HG02763 (cell line): ENCODE measurements at regions not wholly inside any gene's neighbourhood (a gene's known extent, or its start where the extent isn't known, plus 50 kb on each side); places are given as distances from the start of the nearest gene placed in this dataset.
"Not testable (repeated sequence)": the region's sequence is repeated elsewhere in the genome, so short reads cannot be mapped to it uniquely, and the experiment has no call there.

Experiments
- ATAC-seq: cut with Tn5 transposase; IDR thresholded peaks from one replicate; pipeline ENCODE4 v1.9.1; 2021; ENCODE audit warnings: mild to moderate bottlenecking, moderate library complexity; ENCODE audit not compliant: unreplicated experiment

DNA sequence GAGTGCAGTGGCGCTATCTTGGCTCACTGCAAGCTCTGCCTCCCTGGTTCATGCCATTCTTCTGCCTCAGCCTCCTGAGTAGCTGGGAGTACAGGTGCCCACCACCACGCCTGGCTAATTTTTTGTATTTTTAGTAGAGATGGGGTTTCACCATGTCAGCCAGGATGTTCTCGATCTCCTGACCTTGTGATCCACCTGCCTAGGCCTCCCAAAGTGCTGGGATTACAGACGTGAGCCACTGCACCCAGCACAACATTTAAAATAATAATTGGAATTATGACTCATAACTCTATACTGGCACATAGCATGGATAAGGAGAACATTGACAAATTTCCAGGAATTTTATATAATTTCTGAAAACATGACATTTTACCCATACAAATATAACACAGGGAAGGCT lies 54.2 kb downstream of the DBET start:
- not testable (repeated sequence) for ATAC-seq

- ATAC-seq: not testable (repeated sequence)
These were observed 54.1 kb upstream of the DUX4 start for GRCh38 chr4:190119474-190119873.

DNA sequence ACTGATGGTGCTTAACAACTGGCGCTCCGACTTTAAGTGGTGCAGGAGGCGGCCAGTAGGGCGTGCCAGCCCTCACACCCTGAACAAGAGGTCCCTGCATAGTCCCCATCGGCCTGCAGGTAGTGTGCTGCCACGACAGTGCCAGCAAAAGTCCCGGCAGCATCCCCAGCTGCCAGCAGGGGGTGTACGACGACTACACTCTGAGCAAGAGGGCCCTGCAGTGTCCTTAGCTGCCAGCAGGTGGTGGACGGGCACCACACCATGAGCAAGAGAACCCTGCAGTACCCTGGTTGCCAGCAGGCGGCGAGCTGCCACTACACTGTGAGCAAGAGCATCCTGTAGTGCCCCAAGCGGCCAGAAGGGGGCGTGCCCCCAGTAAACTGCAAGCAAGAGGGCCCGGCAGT lies 53.5 kb upstream of the DUX4 start:
- not testable (repeated sequence) for ATAC-seq

DNA sequence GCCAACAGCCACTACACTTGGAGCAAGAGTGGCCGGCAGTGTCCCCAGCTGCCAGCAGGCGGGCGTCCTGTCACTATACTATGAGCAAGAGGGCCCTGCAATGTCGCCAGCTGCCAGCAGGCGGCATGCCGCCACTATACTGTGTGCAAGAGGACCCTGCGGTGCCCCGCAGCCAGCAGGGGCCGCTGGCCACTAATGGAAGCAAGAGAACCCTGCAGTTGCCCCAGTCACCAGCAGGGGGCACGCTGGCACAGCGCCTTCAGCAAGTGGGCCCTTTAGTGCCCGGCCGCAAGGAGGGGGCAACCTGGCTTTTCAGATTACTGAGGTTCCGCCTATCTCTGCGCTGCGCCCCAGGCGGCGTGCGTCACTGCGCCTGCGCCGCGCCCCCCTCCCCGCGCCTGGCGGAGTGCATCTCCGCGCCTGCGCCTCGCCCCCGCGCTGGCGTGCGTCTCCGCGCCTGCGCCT lies 53.0 kb upstream of the DUX4 start:
- not testable (repeated sequence) for ATAC-seq

- ATAC-seq: not testable (repeated sequence)
These were observed 52.4 kb upstream of the DUX4 start for GRCh38 chr4:190121076-190121671.

DNA sequence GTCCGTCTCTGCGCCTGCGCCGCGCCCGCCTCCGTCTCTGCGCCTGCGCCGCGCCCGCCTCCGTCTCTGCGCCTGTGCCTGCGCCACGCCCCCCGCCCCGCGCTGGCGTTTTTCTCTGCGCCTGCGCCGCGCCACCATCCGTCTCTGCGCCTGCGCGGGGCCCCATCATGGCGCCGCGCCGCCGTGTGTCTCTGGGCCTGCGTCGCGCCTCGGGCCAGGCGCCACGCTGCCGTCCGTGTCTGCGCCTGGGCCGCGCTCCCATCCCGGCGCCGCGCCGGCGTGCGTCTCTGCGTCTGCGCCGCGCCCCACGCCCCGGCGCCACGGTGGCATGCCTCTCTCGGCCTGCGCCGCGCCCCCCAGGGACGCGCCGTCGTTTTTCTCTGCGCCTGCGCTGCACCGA lies 51.8 kb upstream of the DUX4 start:
- ATAC-seq: no peak

DNA sequence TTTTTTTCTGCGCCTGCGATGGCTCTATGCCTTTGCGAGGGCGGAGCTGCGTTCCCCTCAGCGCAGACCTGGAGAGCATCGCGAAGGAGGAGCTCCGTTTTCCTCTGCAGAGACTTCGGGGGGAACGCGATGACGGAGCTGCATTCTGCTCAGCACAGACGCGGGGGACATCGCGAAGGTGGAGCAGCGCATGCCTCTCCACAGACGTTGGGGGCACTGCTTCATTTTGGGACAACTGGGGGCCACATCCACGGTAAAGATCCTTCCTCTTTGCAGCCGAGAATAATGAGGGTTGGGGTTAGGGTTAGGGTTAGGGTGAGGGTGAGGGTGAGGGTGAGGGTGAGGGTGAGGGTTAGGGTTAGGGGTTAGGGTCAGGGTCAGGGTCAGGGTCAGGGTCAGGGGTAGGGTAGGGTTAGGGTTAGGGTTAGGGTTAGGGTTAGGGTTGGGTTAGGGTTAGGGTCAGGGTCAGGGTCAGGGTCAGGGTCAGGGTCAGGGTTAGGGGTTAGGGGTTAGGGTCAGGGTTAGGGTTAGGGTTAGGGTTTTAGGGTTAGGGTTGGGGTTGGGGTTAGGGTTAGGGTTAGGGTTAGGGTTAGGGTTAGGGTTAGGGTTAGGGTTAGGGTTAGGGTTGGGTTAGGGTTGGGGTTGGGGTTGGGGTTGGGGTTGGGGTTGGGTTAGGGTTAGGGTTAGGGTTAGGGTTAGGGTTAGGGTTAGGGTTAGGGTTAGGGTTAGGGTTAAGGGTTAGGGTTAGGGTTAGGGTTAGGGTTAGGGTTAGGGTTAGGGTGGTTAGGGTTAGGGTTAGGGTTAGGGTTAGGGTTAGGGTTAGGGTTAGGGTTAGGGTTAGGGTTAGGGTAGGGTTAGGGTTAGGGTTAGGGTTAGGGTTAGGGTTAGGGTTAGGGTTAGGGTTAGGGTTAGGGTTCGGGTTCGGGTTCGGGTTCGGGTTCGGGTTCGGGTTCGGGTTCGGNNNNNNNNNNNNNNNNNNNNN lies 51.1 kb upstream of the DUX4 start:
- peak; percentile 41 for ATAC-seq
